Loucy (cell line): ENCODE measurements at regions not wholly inside any gene's neighbourhood (a gene's known extent, or its start where the extent isn't known, plus 50 kb on each side); places are given as distances from the start of the nearest gene placed in this dataset.

Experiments
- H2AFZ ChIP-seq: fragments of 200-600 bp; sonication (generic); 2 replicates; pipeline ENCODE4 v1.6.0; 2016; ENCODE audit warnings: antibody characterized with exemption, mild to moderate bottlenecking, low read length, moderate library complexity
- H3F3A ChIP-seq: fragments of 200-600 bp; 2 replicates; pipeline ENCODE4 v1.6.0; 2016; ENCODE audit warnings: antibody characterized with exemption, low read depth, mild to moderate bottlenecking
- H3K27me3 ChIP-seq: fragments of 200-600 bp; sonication (generic); 2 replicates; pipeline ENCODE4 v1.6.1; 2014; ENCODE audit warnings: low read length, mild to moderate bottlenecking; ENCODE audit not compliant: insufficient read depth, poor library complexity, severe bottlenecking
- H3K36me3 ChIP-seq: fragments of 200-600 bp; sonication (generic); 2 replicates; pipeline ENCODE4 v1.6.1; 2016; ENCODE audit warnings: low read length; ENCODE audit not compliant: insufficient read depth
- H3K4me1 ChIP-seq: fragments of 200-600 bp; sonication (generic); 2 replicates; pipeline ENCODE4 v1.5.1; 2014; ENCODE audit warnings: low read length, mild to moderate bottlenecking; ENCODE audit not compliant: insufficient read depth, poor library complexity, severe bottlenecking
- H3K4me2 ChIP-seq: fragments of 200-600 bp; sonication (generic); 2 replicates; pipeline ENCODE4 v1.6.0; 2014; ENCODE audit warnings: antibody characterized with exemption, low read length, low read depth, mild to moderate bottlenecking; ENCODE audit not compliant: poor library complexity, severe bottlenecking
- H3K4me3 ChIP-seq: fragments of 200-600 bp; sonication (generic); 2 replicates; pipeline ENCODE4 v1.5.1; 2014; ENCODE audit warnings: low read length, mild to moderate bottlenecking, mixed read lengths; ENCODE audit not compliant: poor library complexity, severe bottlenecking
- H3K79me2 ChIP-seq: fragments of 200-600 bp; sonication (generic); 2 replicates; pipeline ENCODE4 v1.6.1; 2014; ENCODE audit warnings: low read length; ENCODE audit not compliant: insufficient read depth
- H3K9ac ChIP-seq: fragments of 200-600 bp; sonication (generic); 2 replicates; pipeline ENCODE4 v1.6.0; 2014; ENCODE audit warnings: mild to moderate bottlenecking, low read depth, low read length, moderate library complexity; ENCODE audit not compliant: poor library complexity, severe bottlenecking
- H3K9me2 ChIP-seq: fragments of 200-600 bp; sonication (generic); replicated peaks from 2 replicates; pipeline ENCODE4 v1.6.1; 2016; ENCODE audit warnings: low read depth, low read length, mixed read lengths
- H3K9me3 ChIP-seq: fragments of 200-600 bp; sonication (generic); 2 replicates; pipeline ENCODE4 v1.6.1; 2014; ENCODE audit warnings: mild to moderate bottlenecking, antibody characterized with exemption, low read length, low read depth; ENCODE audit not compliant: insufficient read depth
- H4K20me1 ChIP-seq: fragments of 200-600 bp; sonication (generic); 2 replicates; pipeline ENCODE4 v1.6.0; 2014; ENCODE audit warnings: antibody characterized with exemption, low read length, mild to moderate bottlenecking; ENCODE audit not compliant: insufficient read depth, poor library complexity, severe bottlenecking
- CTCF ChIP-seq: fragments of 200-600 bp; sonication (generic); conservative IDR thresholded peaks from 2 replicates; pipeline ENCODE4 v1.5.1; 2014; ENCODE audit warnings: mild to moderate bottlenecking, antibody characterized with exemption, low read length
- EZH2phosphoT487 ChIP-seq: fragments of 200-600 bp; IDR thresholded peaks from 2 replicates; pipeline ENCODE4 v1.6.1; 2018; ENCODE audit warnings: antibody characterized with exemption, mild to moderate bottlenecking, moderate library complexity, borderline replicate concordance

- Histone ChIP-seq H3K4me3 (no peak overlapping the region), H3K4me1 (no peaks in the 10 kb centered on the region), H3K79me2 (no peaks in the 10 kb centered on the region), H2AFZ (no peak overlapping the region), H3K4me2 (no peak overlapping the region), H3K36me3 (no peaks in the 10 kb centered on the region), H3K27me3 (no peaks in the 10 kb centered on the region), H3K9me2 (no peaks in the 10 kb centered on the region), H3K9me3 (no peaks in the 10 kb centered on the region), H3K9ac (no peak overlapping the region), H3F3A (no peaks in the 10 kb centered on the region), H4K20me1 (no peaks in the 10 kb centered on the region)
- TF ChIP-seq EZH2phosphoT487 (no peak), CTCF (no peak)
Observed at GRCh38 chr3:64837986-64838735, 150.4 kb upstream of the ADAMTS9 start.

GRCh38 chr3:64837126-64837738 is 149.4 kb upstream of the ADAMTS9 start:
- H3K36me3 ChIP-seq, result no peaks in the 10 kb centered on the region
- no peaks in the 10 kb centered on the region for H3K4me1 ChIP-seq
- no peak overlapping the region for H2AFZ ChIP-seq
- H3F3A ChIP-seq, result no peaks in the 10 kb centered on the region
- no peak overlapping the region for H3K4me2 ChIP-seq
- no peaks in the 10 kb centered on the region for H3K79me2 ChIP-seq
- no peak overlapping the region for H3K9ac ChIP-seq
- H4K20me1 ChIP-seq, result no peaks in the 10 kb centered on the region
- H3K9me3 ChIP-seq, result no peaks in the 10 kb centered on the region
- TF ChIP-seq EZH2phosphoT487, result no peak
- TF ChIP-seq CTCF, result no peak
- H3K4me3 ChIP-seq, result no peak overlapping the region
- H3K9me2 ChIP-seq, result no peaks in the 10 kb centered on the region
- no peaks in the 10 kb centered on the region for H3K27me3 ChIP-seq

GRCh38 chr3:64836097-64836496 is 148.3 kb upstream of the ADAMTS9 start:
- TF ChIP-seq EZH2phosphoT487 (no peak), CTCF (no peak)
- Histone ChIP-seq H3K4me1 (no peaks in the 10 kb centered on the region), H3K9me3 (no peaks in the 10 kb centered on the region), H4K20me1 (no peaks in the 10 kb centered on the region), H3K79me2 (no peaks in the 10 kb centered on the region), H3K9me2 (no peaks in the 10 kb centered on the region), H3K4me2 (no peak overlapping the region), H2AFZ (no peak overlapping the region), H3K9ac (no peak overlapping the region), H3K36me3 (no peaks in the 10 kb centered on the region), H3K27me3 (no peaks in the 10 kb centered on the region), H3K4me3 (no peak overlapping the region), H3F3A (no peaks in the 10 kb centered on the region)
